Glomerular endothelial cell (primary cell): ENCODE measurements at regions not wholly inside any gene's neighbourhood (a gene's known extent, or its start where the extent isn't known, plus 50 kb on each side); places are given as distances from the start of the nearest gene placed in this dataset.
A peak's percentile ranks its signal among the peaks of the same experiment; 100 is the strongest.
"Not testable (repeated sequence)": the region's sequence is repeated elsewhere in the genome, so short reads cannot be mapped to it uniquely, and the experiment has no call there.

ENCODE experiments used
- DNase-seq: peaks from one replicate; pipeline ENCODE4 v3.0.0-alpha.2; 2011; ENCODE audit warnings: low read depth, low spot score; ENCODE audit errors: extremely low read depth

DNA sequence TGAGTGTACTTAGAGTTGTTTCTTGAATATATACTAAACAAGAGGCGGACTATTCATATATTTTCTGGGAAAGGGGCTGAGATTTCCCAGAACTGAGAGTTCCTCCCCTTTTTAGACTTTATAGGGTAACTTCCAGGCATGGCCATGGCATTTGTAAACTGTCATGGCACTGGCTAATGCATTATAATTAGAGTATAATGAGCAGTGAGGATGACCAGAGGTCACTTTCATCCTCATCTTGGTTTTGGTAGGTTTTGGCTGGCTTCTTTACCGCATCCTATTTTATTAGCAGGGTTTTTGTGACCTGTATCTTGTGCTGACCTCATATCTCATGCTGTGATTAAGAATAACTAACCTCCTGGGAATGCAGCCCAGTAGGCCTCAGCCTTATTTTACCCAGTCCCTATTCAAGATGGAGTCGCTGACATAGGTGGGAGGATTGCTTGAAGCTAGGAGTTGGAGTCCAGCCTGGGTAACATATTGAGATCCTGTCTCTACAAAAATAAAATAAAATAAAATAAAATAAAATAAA is 91.4 kb downstream of the MOBP start:
- no peak for DNase-seq

- no peak for DNase-seq
These were observed 92.1 kb downstream of the MOBP start for GRCh38 chr3:39559543-39559942.

DNA sequence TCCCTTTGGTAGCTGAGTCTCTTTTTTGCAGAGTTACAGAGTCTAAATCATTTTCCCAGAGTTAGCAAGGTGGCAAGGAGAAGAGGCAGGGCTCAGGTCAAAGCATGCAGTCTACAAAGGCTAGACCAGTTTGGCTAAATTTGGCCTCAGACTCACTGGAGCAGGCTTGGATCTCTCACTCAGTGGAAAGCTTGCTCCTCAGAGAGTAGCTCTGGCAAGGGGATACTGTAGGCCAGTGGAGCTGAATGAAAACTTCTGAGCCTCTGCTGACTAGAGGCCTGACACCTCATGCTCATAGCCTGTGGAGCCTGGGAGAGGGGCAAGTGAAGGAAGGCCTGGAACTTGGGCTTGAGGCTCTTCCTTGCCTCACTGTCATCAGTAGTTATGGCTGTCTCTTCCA is 101.0 kb downstream of the MOBP start:
- no peak for DNase-seq

DNA sequence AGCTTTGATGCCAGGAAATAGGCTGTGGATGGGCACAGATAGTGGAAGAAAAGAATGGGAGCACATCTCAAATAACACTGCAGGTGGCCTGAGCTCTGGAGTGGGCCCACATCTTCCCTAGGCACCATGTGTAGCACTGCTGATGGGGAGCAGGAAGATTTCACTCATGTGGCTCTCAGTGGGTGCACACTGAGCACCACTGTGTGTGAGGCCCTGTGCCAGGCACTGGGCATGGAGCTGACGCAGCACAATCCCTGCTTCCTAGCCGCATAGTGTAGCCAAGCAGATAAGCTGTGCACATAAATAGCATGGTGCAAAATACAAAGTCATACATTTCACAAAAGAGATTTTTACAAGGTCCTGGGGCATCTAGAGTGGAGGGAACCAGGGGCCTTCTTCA is 101.6 kb downstream of the MOBP start:
- DNase-seq = no peak

- DNase-seq = no peak
These were observed 105.9 kb downstream of the MOBP start for GRCh38 chr3:39573392-39573791.

GRCh38 chr3:39577541-39577940 is 110.1 kb downstream of the MOBP start:
- no peak for DNase-seq

GRCh38 chr3:39586215-39586614 is 118.7 kb downstream of the MOBP start:
- DNase-seq = not testable (repeated sequence)

- DNase-seq = no peak
These were observed 119.6 kb downstream of the MOBP start for GRCh38 chr3:39587113-39587512.

DNA sequence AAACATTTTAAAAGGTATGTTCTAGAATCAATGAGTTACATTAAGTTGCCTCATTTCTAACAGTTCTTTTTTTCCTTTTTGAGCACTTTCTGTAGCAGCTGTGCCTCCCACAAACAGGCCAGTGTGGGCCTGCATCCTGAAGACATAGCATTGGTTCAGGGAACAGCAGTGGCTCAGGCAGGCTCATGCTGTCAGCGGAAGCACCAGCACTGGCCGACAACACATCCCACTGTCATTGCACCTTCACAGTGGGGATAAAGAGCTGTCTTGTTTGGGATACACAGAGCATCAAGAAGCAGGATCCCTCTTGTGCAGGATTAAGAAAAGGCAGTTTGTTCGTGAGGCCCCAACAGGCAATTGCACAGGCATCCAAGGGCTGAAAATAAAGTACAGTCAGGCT is 123.3 kb downstream of the MOBP start:
- DNase-seq = no peak

DNA sequence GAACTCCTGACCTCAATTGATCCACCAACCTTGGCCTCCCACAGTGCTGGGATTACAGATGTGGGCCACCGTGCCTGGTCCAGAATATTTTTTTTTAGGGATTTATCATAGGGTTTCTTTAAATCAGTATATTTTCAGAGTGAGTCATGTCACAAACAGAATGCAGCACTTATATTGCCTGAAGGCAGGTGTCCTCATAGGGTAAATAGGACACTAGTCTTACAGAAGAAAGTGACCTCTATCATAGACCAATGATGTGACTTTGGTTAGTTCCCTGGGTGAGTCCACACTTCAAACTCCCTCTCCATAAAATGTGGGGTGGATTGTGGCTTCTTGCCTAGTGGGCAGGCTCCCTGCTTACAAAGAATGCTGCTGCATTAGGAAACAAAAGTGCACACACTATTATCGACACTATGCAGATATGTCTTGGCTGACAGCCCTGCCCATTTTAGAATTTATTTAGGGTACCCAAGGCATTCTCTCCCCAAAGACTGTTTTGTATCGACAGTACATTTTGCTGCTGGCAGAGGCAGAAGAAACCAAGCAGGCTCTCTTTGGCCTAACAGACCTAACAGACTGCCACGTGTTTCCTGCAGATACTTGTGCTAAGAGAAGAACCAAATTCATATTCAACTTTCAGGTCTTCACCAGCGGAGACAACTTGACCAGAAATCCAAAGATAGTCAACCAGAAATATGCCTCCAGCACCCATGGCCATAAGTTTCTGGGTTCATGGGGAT is 125.0 kb downstream of the MOBP start:
- DNase-seq = no peak

GRCh38 chr3:39593341-39593740 is 125.9 kb downstream of the MOBP start:
- no peak for DNase-seq

- DNase-seq = no peak
These were observed 133.8 kb downstream of the MOBP start for GRCh38 chr3:39601241-39601640.

- DNase-seq = no peak
These were observed 138.4 kb downstream of the MOBP start for GRCh38 chr3:39605837-39606236.

GRCh38 chr3:39626198-39626597 is 158.7 kb downstream of the MOBP start:
- no peak for DNase-seq

- DNase-seq = no peak
These were observed 163.7 kb downstream of the MOBP start for GRCh38 chr3:39631136-39631535.

- peak; percentile 41 for DNase-seq
These were observed 170.3 kb downstream of the MOBP start for GRCh38 chr3:39637807-39638206.

GRCh38 chr3:39638301-39638700 is 170.8 kb downstream of the MOBP start:
- peak; percentile 95 for DNase-seq

DNA sequence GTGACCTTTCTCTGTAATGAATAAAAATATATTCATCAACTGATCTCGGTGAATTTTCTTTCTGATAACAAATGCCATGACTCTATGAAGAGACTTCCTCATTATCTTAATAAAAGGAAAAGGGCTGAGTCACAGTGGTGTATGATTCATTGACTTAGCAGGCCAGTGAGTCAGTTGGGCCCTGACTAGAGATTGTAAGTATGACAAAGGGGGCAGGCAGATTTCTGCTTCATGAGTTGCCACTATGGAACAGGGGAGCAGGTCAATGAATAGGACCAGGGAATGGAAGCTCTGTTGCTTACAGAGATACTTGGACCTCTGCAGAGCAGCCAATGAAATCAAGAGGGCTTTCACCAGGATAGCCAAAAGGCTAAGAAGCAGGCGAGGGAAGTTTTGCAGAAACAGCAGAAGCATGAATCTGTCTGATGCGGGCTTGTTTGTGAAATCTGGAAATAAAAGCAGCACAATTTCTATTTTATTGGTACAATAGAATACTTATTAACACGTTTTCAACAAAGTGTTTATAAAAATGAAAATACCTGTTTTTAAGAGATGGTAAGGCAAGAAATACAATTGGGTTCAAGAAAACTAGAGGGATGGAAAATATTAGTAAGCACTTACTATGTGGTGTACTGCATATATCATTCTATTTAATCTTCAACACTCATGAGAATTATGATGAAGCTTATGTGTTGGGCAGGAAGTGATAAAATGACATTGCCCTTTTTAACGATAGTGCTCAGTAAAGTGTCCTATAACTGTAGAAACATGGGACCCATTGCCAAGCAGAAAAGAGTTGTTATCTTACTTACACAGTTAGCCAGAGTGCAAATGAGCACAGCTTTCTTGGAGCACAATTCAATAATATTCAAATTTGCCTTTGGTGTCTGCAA is 169.8 kb upstream of the MYRIP start:
- DNase-seq = peak; percentile 90

- DNase-seq = no peak
These were observed 168.1 kb upstream of the MYRIP start for GRCh38 chr3:39641274-39641673.

- DNase-seq = no peak
These were observed 165.2 kb upstream of the MYRIP start for GRCh38 chr3:39644176-39644575.

GRCh38 chr3:39651256-39651655 is 158.2 kb upstream of the MYRIP start:
- not testable (repeated sequence) for DNase-seq
